Activated CD8-positive, alpha-beta T cell treated with anti-CD3 and anti-CD28 coated beads, Interleukin-2, amount 10 ng/mL, durations not matched to agents 7 days and 5 days (primary cell): ENCODE measurements at regions not wholly inside any gene's neighbourhood (a gene's known extent, or its start where the extent isn't known, plus 50 kb on each side); places are given as distances from the start of the nearest gene placed in this dataset.

ENCODE experiments used
- ATAC-seq: fragments of 150-1000 bp; cut with Tn5 transposase; one replicate; pipeline ENCODE4 v1.10.0; 2021; ENCODE audit warnings: moderate library complexity
- CTCF ChIA-PET: fragments of 350-600 bp; sonication (Branson Sonifier 250); formaldehyde crosslinking; loops from one replicate; lab custom pipeline; 2021; ENCODE audit warnings: antibody characterized with exemption; lab: Charles Lee
- POLR2A ChIA-PET: fragments of 350-600 bp; sonication (Branson Sonifier 250); formaldehyde crosslinking; loops from one replicate; lab custom pipeline; 2021; ENCODE audit warnings: antibody characterized with exemption; lab: Charles Lee
- DNase-seq: peaks from one replicate; pipeline ENCODE4 v3.0.0-alpha.2; 2020
- H3K27ac Mint-ChIP-seq: one replicate; pipeline ENCODE4 v1.8.0; 2021; ENCODE audit warnings: mild to moderate bottlenecking, mixed read lengths
- H3K27me3 Mint-ChIP-seq: one replicate; pipeline ENCODE4 v1.8.0; 2021; ENCODE audit warnings: low read depth, mixed read lengths
- H3K36me3 Mint-ChIP-seq: one replicate; pipeline ENCODE4 v1.8.0; 2021; ENCODE audit warnings: low read depth, mixed read lengths
- H3K4me1 Mint-ChIP-seq: one replicate; pipeline ENCODE4 v1.8.0; 2021; ENCODE audit warnings: low read depth, mixed read lengths
- H3K4me3 Mint-ChIP-seq: one replicate; pipeline ENCODE4 v1.8.0; 2021; ENCODE audit warnings: mild to moderate bottlenecking, mixed read lengths
- H3K9me3 Mint-ChIP-seq: one replicate; pipeline ENCODE4 v1.8.0; 2022; ENCODE audit warnings: mixed read lengths; ENCODE audit not compliant: insufficient read depth

- Mint-ChIP-seq H3K9me3 (no peaks in the 10 kb centered on the region), H3K27me3 (no peaks in the 10 kb centered on the region), H3K27ac (no peak overlapping the region), H3K4me3 (no peak overlapping the region), H3K36me3 (no peaks in the 10 kb centered on the region), H3K4me1 (peaks cover 9% of the 10 kb centered on the region)
- no peak for DNase-seq
- ChIA-PET POLR2A (interaction anchor here (1.0 kb wide), 1 partner anchor 23 kb away, joined by 3 read pairs; no protein-coding TSS in a partner anchor), CTCF (interaction anchor here (1.4 kb wide), 1 partner anchor 82 kb away, joined by 5 read pairs; no protein-coding TSS in a partner anchor)
- ATAC-seq = no peak
Measured at GRCh38 chr14:53213761-53214160, 60.6 kb upstream of the DDHD1 start.

GRCh38 chr14:53209370-53209769, 56.2 kb upstream of the DDHD1 start:
- H3K4me1 Mint-ChIP-seq = no peaks in the 10 kb centered on the region
- H3K36me3 Mint-ChIP-seq = no peaks in the 10 kb centered on the region
- no peak overlapping the region for H3K27ac Mint-ChIP-seq
- DNase-seq (no peak), ATAC-seq (no peak)
- no peaks in the 10 kb centered on the region for H3K9me3 Mint-ChIP-seq
- peaks cover 2% of the 10 kb centered on the region for H3K27me3 Mint-ChIP-seq
- no peak overlapping the region for H3K4me3 Mint-ChIP-seq
- CTCF ChIA-PET = no interaction called here
- POLR2A ChIA-PET = no interaction called here
